SK-N-SH (cell line): ENCODE measurements at regions not wholly inside any gene's neighbourhood (a gene's known extent, or its start where the extent isn't known, plus 50 kb on each side); places are given as distances from the start of the nearest gene placed in this dataset.

Experiments
- ELF1 ChIP-seq: IDR thresholded peaks from 2 replicates; pipeline ENCODE4 v1.4.0; 2012
- EP300 ChIP-seq, 2 experiments: IDR thresholded peaks; 2 replicates each; pipeline versions ENCODE4 v1.4.0 to v1.6.1; 2012; ENCODE audit warnings: borderline replicate concordance in 1 of 2, low read depth in 1 of 2, low read length in 1 of 2
- GABPA ChIP-seq: IDR thresholded peaks from 2 replicates; pipeline ENCODE4 v1.4.0; 2012; ENCODE audit warnings: low read depth, mild to moderate bottlenecking
- MAX ChIP-seq: IDR thresholded peaks from 2 replicates; pipeline ENCODE4 v1.4.0; 2012; ENCODE audit warnings: low read depth
- MEF2A ChIP-seq: IDR thresholded peaks from 2 replicates; pipeline ENCODE4 v1.4.0; 2012; ENCODE audit warnings: low read depth, borderline replicate concordance
- RAD21 ChIP-seq: IDR thresholded peaks from 2 replicates; pipeline ENCODE4 v1.6.1; 2012; ENCODE audit warnings: mild to moderate bottlenecking, low read length
- RCOR1 ChIP-seq: fragments of 150-350 bp; IDR thresholded peaks from 2 replicates; pipeline ENCODE4 v1.6.1; 2017; ENCODE audit warnings: antibody characterized with exemption, low read length
- SIN3A ChIP-seq: IDR thresholded peaks from 2 replicates; pipeline ENCODE4 v1.6.1; 2012; ENCODE audit warnings: low read depth, mild to moderate bottlenecking, low read length, moderate library complexity, borderline replicate concordance
- SMC3 ChIP-seq: IDR thresholded peaks from 2 replicates; pipeline ENCODE4 v1.6.1; 2012; ENCODE audit warnings: low read depth, low read length, improper control_type of control experiment
- TCF12 ChIP-seq: IDR thresholded peaks from 2 replicates; pipeline ENCODE4 v1.4.0; 2012
- TF ChIP-seq, protein P1 (sequence below): fragments of 200-600 bp; sonication (generic); IDR thresholded peaks from 2 replicates; pipeline ENCODE4 v1.6.1; 2017; ENCODE audit warnings: antibody characterized with exemption, mild to moderate bottlenecking, moderate library complexity
- TF ChIP-seq, protein P2 (sequence below): fragments of 150-350 bp; IDR thresholded peaks from 2 replicates; pipeline ENCODE4 v1.6.1; 2016; ENCODE audit warnings: mild to moderate bottlenecking, low read depth, low read length

DNA sequence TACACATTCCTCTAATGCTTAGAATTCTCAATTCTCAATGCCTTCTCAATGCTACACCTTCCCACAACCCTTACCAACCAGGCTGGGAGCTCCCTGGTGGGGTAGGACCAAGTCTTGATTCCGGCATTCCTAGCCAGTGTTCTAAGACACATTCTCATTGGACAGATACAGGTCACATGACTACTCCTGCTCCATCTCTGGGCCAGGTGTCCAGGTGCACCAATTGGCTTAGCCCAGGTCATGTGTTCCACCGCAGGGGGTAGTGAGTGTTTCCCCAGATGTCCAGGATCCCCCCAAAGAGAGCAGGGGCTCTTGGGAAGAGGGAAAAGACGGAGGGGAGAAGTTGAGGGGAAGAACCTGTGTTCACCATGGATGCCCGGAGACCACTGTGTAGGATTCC is 58.7 kb upstream of the MLN start:
- TF ChIP-seq MAX (no peak), RAD21 (no peak), TCF12 (no peak), ELF1 (no peak), MEF2A (no peak), EP300 (IDR thresholded peaks at IDR 0.05; ENCODE audit: borderline replicate concordance in 1 of 2, low read depth in 1 of 2, low read length in 1 of 2) (no peak), GABPA (no peak), RCOR1 (no peak), SMC3 (no peak), SIN3A (no peak)
- TF ChIP-seq, protein P1, sequence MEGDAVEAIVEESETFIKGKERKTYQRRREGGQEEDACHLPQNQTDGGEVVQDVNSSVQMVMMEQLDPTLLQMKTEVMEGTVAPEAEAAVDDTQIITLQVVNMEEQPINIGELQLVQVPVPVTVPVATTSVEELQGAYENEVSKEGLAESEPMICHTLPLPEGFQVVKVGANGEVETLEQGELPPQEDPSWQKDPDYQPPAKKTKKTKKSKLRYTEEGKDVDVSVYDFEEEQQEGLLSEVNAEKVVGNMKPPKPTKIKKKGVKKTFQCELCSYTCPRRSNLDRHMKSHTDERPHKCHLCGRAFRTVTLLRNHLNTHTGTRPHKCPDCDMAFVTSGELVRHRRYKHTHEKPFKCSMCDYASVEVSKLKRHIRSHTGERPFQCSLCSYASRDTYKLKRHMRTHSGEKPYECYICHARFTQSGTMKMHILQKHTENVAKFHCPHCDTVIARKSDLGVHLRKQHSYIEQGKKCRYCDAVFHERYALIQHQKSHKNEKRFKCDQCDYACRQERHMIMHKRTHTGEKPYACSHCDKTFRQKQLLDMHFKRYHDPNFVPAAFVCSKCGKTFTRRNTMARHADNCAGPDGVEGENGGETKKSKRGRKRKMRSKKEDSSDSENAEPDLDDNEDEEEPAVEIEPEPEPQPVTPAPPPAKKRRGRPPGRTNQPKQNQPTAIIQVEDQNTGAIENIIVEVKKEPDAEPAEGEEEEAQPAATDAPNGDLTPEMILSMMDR: no peak
- TF ChIP-seq, protein P2, sequence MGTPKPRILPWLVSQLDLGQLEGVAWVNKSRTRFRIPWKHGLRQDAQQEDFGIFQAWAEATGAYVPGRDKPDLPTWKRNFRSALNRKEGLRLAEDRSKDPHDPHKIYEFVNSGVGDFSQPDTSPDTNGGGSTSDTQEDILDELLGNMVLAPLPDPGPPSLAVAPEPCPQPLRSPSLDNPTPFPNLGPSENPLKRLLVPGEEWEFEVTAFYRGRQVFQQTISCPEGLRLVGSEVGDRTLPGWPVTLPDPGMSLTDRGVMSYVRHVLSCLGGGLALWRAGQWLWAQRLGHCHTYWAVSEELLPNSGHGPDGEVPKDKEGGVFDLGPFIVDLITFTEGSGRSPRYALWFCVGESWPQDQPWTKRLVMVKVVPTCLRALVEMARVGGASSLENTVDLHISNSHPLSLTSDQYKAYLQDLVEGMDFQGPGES: no peak
